ENCODE measurements at regions not wholly inside any gene's neighbourhood (a gene's known extent, or its start where the extent isn't known, plus 50 kb on each side); places are given as distances from the start of the nearest gene placed in this dataset.

DNA sequence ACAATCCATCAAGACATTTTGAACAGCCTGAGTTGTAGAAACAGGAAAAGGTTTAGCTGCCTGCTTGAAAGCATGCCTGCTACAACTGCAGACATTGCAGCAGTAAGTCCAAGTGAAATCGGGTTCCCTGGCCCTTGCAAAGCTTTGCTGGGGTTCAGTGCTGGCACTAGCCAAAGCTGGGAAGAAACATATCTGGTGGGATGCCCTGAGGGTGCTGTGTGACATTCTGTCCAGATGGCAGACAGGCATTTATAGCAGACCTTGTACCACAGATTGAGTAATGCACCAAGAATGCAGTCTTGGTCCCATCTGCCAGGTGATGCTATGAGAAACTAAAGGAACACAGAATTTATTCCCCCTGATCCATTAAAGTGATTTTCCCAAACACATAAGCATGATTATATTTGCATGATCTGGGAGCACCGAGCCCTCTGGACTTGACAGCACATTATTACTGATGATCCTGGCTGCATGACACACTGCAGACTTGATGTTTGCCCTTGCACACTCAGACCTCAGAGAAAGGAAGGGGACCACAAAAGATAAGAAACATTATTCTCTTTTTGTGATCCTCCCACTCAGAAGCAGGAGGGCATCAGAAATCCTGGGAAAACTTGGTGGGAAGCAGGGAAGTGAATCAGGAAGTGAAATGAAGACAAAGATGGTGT, 223.7 kb upstream of the FAM78B start:
- ChIA-PET POLR2A (no interaction called here), CTCF (no interaction called here)
- Histone ChIP-seq H3K9me1 (replicated peaks; ENCODE audit: control insufficient read depth, extremely low read depth, insufficient read depth, low read length) (no peaks in the 10 kb centered on the region), H4K20me1 (replicated peaks; ENCODE audit: control insufficient read depth, extremely low read depth, insufficient read depth, low read length) (no peaks in the 10 kb centered on the region), H3K27ac (ENCODE audit: insufficient read depth, low read depth, low read length) (no peak overlapping the region), H3K27me3 (ENCODE audit: control insufficient read depth in 2 of 2, insufficient read depth in 2 of 2, low read length in 2 of 2) (no peaks in the 10 kb centered on the region), H3K4me3 (replicated peaks in 1 of 3; ENCODE audit: insufficient read depth in 1 of 3, low read depth in 1 of 3, low read length in 3 of 3) (no peak overlapping the region), H2AFZ (ENCODE audit: low read depth, low read length) (no peak overlapping the region), H3K4me1 (ENCODE audit: control insufficient read depth, extremely low read depth, insufficient read depth, low read length) (no peaks in the 10 kb centered on the region), H3K9me3 (replicated peaks; ENCODE audit: control insufficient read depth, insufficient read depth, low read length) (peaks cover 2% of the 10 kb centered on the region), H3K79me2 (ENCODE audit: control insufficient read depth, insufficient read depth, low read length) (no peaks in the 10 kb centered on the region), H3K9ac (replicated peaks; ENCODE audit: extremely low read depth, insufficient read depth, low read length) (no peak overlapping the region), H3K4me2 (ENCODE audit: insufficient read depth, low read length) (no peak overlapping the region), H3K36me3 (ENCODE audit: control insufficient read depth in 2 of 2, extremely low read depth in 1 of 2, insufficient read depth in 2 of 2, low read length in 2 of 2) (no peaks in the 10 kb centered on the region)
- dilution Hi-C loops (cut with MboI; ENCODE audit: extremely low pct_ligation_motif_present, low sequenced_read_pairs) = no loop called here
- no TSS peak for BruUV-seq (replicated peaks)
- no peak for TF ChIP-seq EZH2 (IDR thresholded peaks at IDR 0.05; ENCODE audit: borderline replicate concordance, low read depth, low read length, severe bottlenecking)
- no peak for TF ChIP-seq JUN (IDR thresholded peaks at IDR 0.05; ENCODE audit: borderline replicate concordance, insufficient read depth, insufficient read length, low read depth)
- TF ChIP-seq, protein P1, sequence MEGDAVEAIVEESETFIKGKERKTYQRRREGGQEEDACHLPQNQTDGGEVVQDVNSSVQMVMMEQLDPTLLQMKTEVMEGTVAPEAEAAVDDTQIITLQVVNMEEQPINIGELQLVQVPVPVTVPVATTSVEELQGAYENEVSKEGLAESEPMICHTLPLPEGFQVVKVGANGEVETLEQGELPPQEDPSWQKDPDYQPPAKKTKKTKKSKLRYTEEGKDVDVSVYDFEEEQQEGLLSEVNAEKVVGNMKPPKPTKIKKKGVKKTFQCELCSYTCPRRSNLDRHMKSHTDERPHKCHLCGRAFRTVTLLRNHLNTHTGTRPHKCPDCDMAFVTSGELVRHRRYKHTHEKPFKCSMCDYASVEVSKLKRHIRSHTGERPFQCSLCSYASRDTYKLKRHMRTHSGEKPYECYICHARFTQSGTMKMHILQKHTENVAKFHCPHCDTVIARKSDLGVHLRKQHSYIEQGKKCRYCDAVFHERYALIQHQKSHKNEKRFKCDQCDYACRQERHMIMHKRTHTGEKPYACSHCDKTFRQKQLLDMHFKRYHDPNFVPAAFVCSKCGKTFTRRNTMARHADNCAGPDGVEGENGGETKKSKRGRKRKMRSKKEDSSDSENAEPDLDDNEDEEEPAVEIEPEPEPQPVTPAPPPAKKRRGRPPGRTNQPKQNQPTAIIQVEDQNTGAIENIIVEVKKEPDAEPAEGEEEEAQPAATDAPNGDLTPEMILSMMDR (IDR thresholded peaks at IDR 0.05; ENCODE audit: extremely low read depth in 1 of 2, insufficient read depth in 1 of 2, low read depth in 1 of 2, low read length in 2 of 2) = no peak
- no peak for TF ChIP-seq MYC (IDR thresholded peaks at IDR 0.05; ENCODE audit: low read depth, low read length)
- intact Hi-C loops (cut with micrococcal nuclease) = no loop called here
- no peak for FAIRE-seq
- no peak for DNase-seq (ENCODE audit: low read depth, low spot score)

All from endothelial cell of umbilical vein (primary cell).